PC-3 (cell line): ENCODE measurements at regions not wholly inside any gene's neighbourhood (a gene's known extent, or its start where the extent isn't known, plus 50 kb on each side); places are given as distances from the start of the nearest gene placed in this dataset.
"Not testable (repeated sequence)": the region's sequence is repeated elsewhere in the genome, so short reads cannot be mapped to it uniquely, and the experiment has no call there.

ENCODE experiments used
- ATAC-seq: fragments of 200-7000 bp; cut with Tn5 transposase; 2 replicates; pipeline ENCODE4 v1.9.1; 2020; ENCODE audit warnings: mild to moderate bottlenecking, moderate library complexity
- BruUV-seq: library from RNA; stranded (reverse); fragments of 400-500 nt; replicated peaks from 2 replicates; lab custom pipeline; 2021; lab: Mats Ljungman, UMichigan
- CTCF ChIA-PET: fragments of 300-600 bp; sonication (Branson Sonifier 250); formaldehyde crosslinking; loops from one replicate; lab custom pipeline; 2022; ENCODE audit warnings: antibody characterized with exemption; lab: Charles Lee
- POLR2A ChIA-PET: fragments of 300-600 bp; sonication (Branson Sonifier 250); formaldehyde crosslinking; loops from one replicate; lab custom pipeline; 2022; ENCODE audit warnings: antibody characterized with exemption; ENCODE audit not compliant: unreplicated experiment; lab: Charles Lee
- DNase-seq: peaks from one replicate; pipeline ENCODE4 v3.0.0-alpha.2; 2015
- H2AFZ ChIP-seq: fragments of 300-600 bp; sonication (generic); 2 replicates; pipeline ENCODE4 v1.6.0; 2016; ENCODE audit warnings: antibody characterized with exemption, low read length
- H3F3A ChIP-seq: fragments of 300-600 bp; sonication (generic); one replicate; pipeline ENCODE4 v1.6.0; 2017; ENCODE audit warnings: antibody characterized with exemption, low read length, control low read depth, mild to moderate bottlenecking; ENCODE audit not compliant: unreplicated experiment
- H3K27ac ChIP-seq: fragments of 300-600 bp; sonication (generic); 2 replicates; pipeline ENCODE4 v1.5.1; 2016; ENCODE audit warnings: mild to moderate bottlenecking, low read length
- H3K27me3 ChIP-seq: fragments of 300-600 bp; sonication (generic); 2 replicates; pipeline ENCODE4 v1.6.1; 2016; ENCODE audit warnings: low read length, mixed read lengths
- H3K36me3 ChIP-seq: fragments of 300-600 bp; sonication (generic); 2 replicates; pipeline ENCODE4 v1.6.1; 2016; ENCODE audit warnings: low read depth, mixed run types, low read length, mixed read lengths
- H3K4me1 ChIP-seq: fragments of 300-600 bp; sonication (generic); 2 replicates; pipeline ENCODE4 v1.5.1; 2016; ENCODE audit warnings: low read length; ENCODE audit not compliant: insufficient read depth
- H3K4me2 ChIP-seq: fragments of 300-600 bp; sonication (generic); 2 replicates; pipeline ENCODE4 v1.6.0; 2016; ENCODE audit warnings: low read length
- H3K4me3 ChIP-seq: fragments of 300-600 bp; sonication (generic); 2 replicates; pipeline ENCODE4 v1.5.1; 2016; ENCODE audit warnings: mild to moderate bottlenecking, low read length, mixed read lengths
- H3K79me2 ChIP-seq: fragments of 300-600 bp; sonication (generic); 2 replicates; pipeline ENCODE4 v1.6.1; 2017; ENCODE audit warnings: low read length, mixed read lengths
- H3K9ac ChIP-seq: fragments of 300-600 bp; sonication (generic); 2 replicates; pipeline ENCODE4 v1.6.0; 2016; ENCODE audit warnings: mild to moderate bottlenecking, low read length
- H3K9me2 ChIP-seq: fragments of 300-600 bp; sonication (generic); replicated peaks from 2 replicates; pipeline ENCODE4 v1.6.1; 2016; ENCODE audit warnings: mixed run types, low read length, mixed read lengths
- H3K9me3 ChIP-seq: fragments of 300-600 bp; sonication (generic); 2 replicates; pipeline ENCODE4 v1.6.1; 2016; ENCODE audit warnings: low read length, mixed read lengths
- H4K20me1 ChIP-seq: fragments of 300-600 bp; sonication (generic); 2 replicates; pipeline ENCODE4 v1.6.1; 2016; ENCODE audit warnings: low read length, mixed read lengths
- CTCF ChIP-seq: fragments of 300-600 bp; sonication (generic); conservative IDR thresholded peaks from 2 replicates; pipeline ENCODE4 v1.5.1; 2017; ENCODE audit warnings: antibody characterized with exemption, low read depth, mild to moderate bottlenecking, low read length
- EZH2phosphoT487 ChIP-seq: fragments of 300-600 bp; sonication (generic); IDR thresholded peaks from 2 replicates; pipeline ENCODE4 v1.6.1; 2018; ENCODE audit warnings: mild to moderate bottlenecking, antibody characterized with exemption, low read length, borderline replicate concordance
- intact Hi-C: fragments of 100-400 bp; cut with micrococcal nuclease; formaldehyde crosslinking; loops from 2 replicates; pipeline ENCODE4 v1.9.0; 2023

- Histone ChIP-seq H3K9me2 (no peaks in the 10 kb centered on the region), H3K4me2 (no peak overlapping the region), H3K4me3 (no peak overlapping the region), H2AFZ (no peak overlapping the region), H4K20me1 (no peaks in the 10 kb centered on the region), H3K9ac (no peak overlapping the region), H3K9me3 (no peaks in the 10 kb centered on the region), H3K36me3 (no peaks in the 10 kb centered on the region), H3K27me3 (no peaks in the 10 kb centered on the region), H3K79me2 (no peaks in the 10 kb centered on the region), H3K27ac (no peak overlapping the region), H3K4me1 (no peaks in the 10 kb centered on the region), H3F3A (no peaks in the 10 kb centered on the region)
- ATAC-seq (no peak), DNase-seq (no peak)
- POLR2A ChIA-PET: no interaction called here
- BruUV-seq: no TSS peak
- intact Hi-C loops: no loop called here
- CTCF ChIA-PET: no interaction called here
- no peak for TF ChIP-seq EZH2phosphoT487
- TF ChIP-seq CTCF: no peak
Observed at GRCh38 chr6:170003451-170004160, 252.2 kb downstream of the ERMARD start.

DNA sequence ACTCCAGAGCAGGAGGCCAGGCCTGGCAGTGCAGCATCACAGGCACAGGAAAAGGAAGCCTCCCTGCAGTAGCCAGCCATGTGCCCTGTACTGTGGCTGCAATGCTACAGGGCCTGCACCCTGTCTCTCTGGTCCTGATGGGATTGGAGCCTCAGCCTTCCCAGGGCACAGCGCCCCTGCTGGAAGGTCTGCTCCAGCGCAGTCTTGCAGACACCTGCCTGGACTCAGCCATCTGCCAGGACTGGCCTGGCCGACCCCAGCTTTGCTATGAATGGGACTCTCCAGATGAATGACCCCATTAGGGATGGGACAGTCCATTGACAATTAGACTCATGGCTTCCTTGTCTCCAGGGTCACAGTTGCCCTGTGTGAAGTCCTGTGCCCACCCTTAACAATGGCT, 251.6 kb downstream of the ERMARD start:
- no peaks in the 10 kb centered on the region for H3K27me3 ChIP-seq
- no peaks in the 10 kb centered on the region for H3K9me2 ChIP-seq
- no peak overlapping the region for H3K9ac ChIP-seq
- no peaks in the 10 kb centered on the region for H4K20me1 ChIP-seq
- no peak overlapping the region for H3K4me2 ChIP-seq
- ATAC-seq: no peak
- no peak overlapping the region for H3K4me3 ChIP-seq
- ChIA-PET POLR2A (no interaction called here), CTCF (no interaction called here)
- no TSS peak for BruUV-seq
- TF ChIP-seq CTCF (0 out of 2 replicates have a peak, but pooled peaks have one; percentile 11), EZH2phosphoT487 (no peak)
- no peaks in the 10 kb centered on the region for H3K4me1 ChIP-seq
- intact Hi-C loops: no loop called here
- no peaks in the 10 kb centered on the region for H3K79me2 ChIP-seq
- no peak overlapping the region for H3K27ac ChIP-seq
- no peak for DNase-seq
- H3K36me3 ChIP-seq: no peaks in the 10 kb centered on the region
- no peaks in the 10 kb centered on the region for H3K9me3 ChIP-seq
- no peaks in the 10 kb centered on the region for H3F3A ChIP-seq
- H2AFZ ChIP-seq: no peak overlapping the region

DNA sequence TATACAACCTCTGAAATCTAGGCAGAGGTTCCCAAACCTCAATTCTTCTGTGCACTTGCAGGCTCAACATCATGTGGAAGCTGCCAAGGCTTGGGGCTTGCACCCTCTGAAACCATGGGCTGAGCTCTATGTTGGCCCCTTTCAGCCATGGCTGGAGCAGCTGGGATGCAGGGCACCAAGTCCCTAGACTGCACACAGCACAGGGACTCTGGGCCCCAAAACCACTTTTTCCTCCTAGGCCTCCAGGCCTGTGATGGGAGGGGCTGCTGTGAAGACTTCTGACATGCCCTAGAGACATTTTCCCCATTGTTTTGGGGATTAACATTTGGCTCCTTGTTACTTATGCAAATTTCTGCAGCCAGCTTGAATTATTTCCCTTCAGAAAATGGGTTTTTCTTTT, 250.4 kb downstream of the ERMARD start:
- POLR2A ChIA-PET, intact Hi-C loops, CTCF ChIA-PET: not testable (repeated sequence)

More for the DNA sequence above, 250.4 kb downstream of the ERMARD start:
- not testable (repeated sequence) for ATAC-seq, BruUV-seq, H3K4me3 ChIP-seq, H3K27ac ChIP-seq, H3K9me2 ChIP-seq, H2AFZ ChIP-seq, H3K4me1 ChIP-seq, H3K4me2 ChIP-seq, H3K9ac ChIP-seq, H3K36me3 ChIP-seq, H3K9me3 ChIP-seq, DNase-seq, H3K27me3 ChIP-seq, H4K20me1 ChIP-seq, H3F3A ChIP-seq, H3K79me2 ChIP-seq
